HEK293T (cell line): ENCODE measurements at regions not wholly inside any gene's neighbourhood (a gene's known extent, or its start where the extent isn't known, plus 50 kb on each side); places are given as distances from the start of the nearest gene placed in this dataset.
"Not testable (repeated sequence)": the region's sequence is repeated elsewhere in the genome, so short reads cannot be mapped to it uniquely, and the experiment has no call there.

Experiments used
- CTCF ChIA-PET: fragments of 350-600 bp; formaldehyde crosslinking; extraction: SDS; loops from one replicate; lab custom pipeline; 2021; ENCODE audit warnings: antibody characterized with exemption, inconsistent platforms; lab: Yijun Ruan, JAX
- POLR2A ChIA-PET: fragments of 350-600 bp; formaldehyde crosslinking; extraction: SDS; loops from one replicate; lab custom pipeline; 2020; ENCODE audit warnings: antibody characterized with exemption, inconsistent platforms; lab: Yijun Ruan, JAX
- DNase-seq: peaks from one replicate; pipeline ENCODE4 v3.0.0; 2012; ENCODE audit warnings: mixed read lengths; ENCODE audit errors: extremely low spot score
- ARNT ChIP-seq: fragments of 450-650 bp; IDR thresholded peaks from 2 replicates; pipeline ENCODE4 v1.6.1; 2017; ENCODE audit warnings: mild to moderate bottlenecking
- BHLHE40 ChIP-seq: fragments of 450-650 bp; IDR thresholded peaks from 2 replicates; pipeline ENCODE4 v1.6.1; 2016; ENCODE audit warnings: mild to moderate bottlenecking, moderate library complexity, borderline replicate concordance
- CTBP1 ChIP-seq: fragments of 450-650 bp; IDR thresholded peaks from 2 replicates; pipeline ENCODE4 v1.6.1; 2016; ENCODE audit warnings: borderline replicate concordance
- ELF4 ChIP-seq: fragments of 450-650 bp; IDR thresholded peaks from 2 replicates; pipeline ENCODE4 v1.6.1; 2017; ENCODE audit warnings: antibody characterized with exemption
- FOXA1 ChIP-seq: fragments of 450-650 bp; IDR thresholded peaks from 2 replicates; pipeline ENCODE4 v1.6.1; 2016; ENCODE audit warnings: mild to moderate bottlenecking
- FOXK2 ChIP-seq: fragments of 450-650 bp; IDR thresholded peaks from 2 replicates; pipeline ENCODE4 v1.6.1; 2016; ENCODE audit warnings: mild to moderate bottlenecking
- FOXM1 ChIP-seq: fragments of 450-650 bp; IDR thresholded peaks from 2 replicates; pipeline ENCODE4 v1.6.1; 2017; ENCODE audit warnings: mild to moderate bottlenecking, borderline replicate concordance
- HDGF ChIP-seq: fragments of 450-650 bp; IDR thresholded peaks from 2 replicates; pipeline ENCODE4 v1.6.1; 2017; ENCODE audit warnings: antibody characterized with exemption, borderline replicate concordance
- L3MBTL2 ChIP-seq: fragments of 450-650 bp; conservative IDR thresholded peaks from 2 replicates; pipeline ENCODE4 v1.6.1; 2016; ENCODE audit warnings: mild to moderate bottlenecking
- LEF1 ChIP-seq: fragments of 450-650 bp; IDR thresholded peaks from 2 replicates; pipeline ENCODE4 v1.6.1; 2017; ENCODE audit warnings: mild to moderate bottlenecking, borderline replicate concordance
- NFRKB ChIP-seq: fragments of 450-650 bp; IDR thresholded peaks from 2 replicates; pipeline ENCODE4 v1.6.1; 2016; ENCODE audit warnings: mild to moderate bottlenecking, moderate library complexity
- SP1 ChIP-seq: fragments of 450-650 bp; IDR thresholded peaks from 2 replicates; pipeline ENCODE4 v1.6.1; 2017
- SUZ12 ChIP-seq: fragments of 450-650 bp; IDR thresholded peaks from 2 replicates; pipeline ENCODE4 v1.6.1; 2016; ENCODE audit warnings: mild to moderate bottlenecking
- TARDBP ChIP-seq: fragments of 450-650 bp; IDR thresholded peaks from 2 replicates; pipeline ENCODE4 v1.6.1; 2016
- ZNF384 ChIP-seq: fragments of 450-650 bp; IDR thresholded peaks from 2 replicates; pipeline ENCODE4 v1.6.1; 2016
- TF ChIP-seq, protein P1 (sequence below): fragments of 450-650 bp; IDR thresholded peaks from 2 replicates; pipeline ENCODE4 v1.6.1; 2016

GRCh38 chr3:164723396-164723795 lies 354.9 kb downstream of the SI start:
- DNase-seq, result no peak
- CTCF ChIA-PET, result no interaction called here

GRCh38 chr3:164702808-164703207 lies 375.5 kb downstream of the SI start:
- DNase-seq, result not testable (repeated sequence)

More at GRCh38 chr3:164723396-164723795, 354.9 kb downstream of the SI start:
- POLR2A ChIA-PET, result no interaction called here
- no peak for TF ChIP-seq L3MBTL2
- no peak for TF ChIP-seq HDGF
- no peak for TF ChIP-seq NFRKB
- no peak for TF ChIP-seq SP1
- TF ChIP-seq BHLHE40, result no peak
- TF ChIP-seq ELF4, result no peak
- TF ChIP-seq SUZ12, result no peak
- TF ChIP-seq, protein P1, sequence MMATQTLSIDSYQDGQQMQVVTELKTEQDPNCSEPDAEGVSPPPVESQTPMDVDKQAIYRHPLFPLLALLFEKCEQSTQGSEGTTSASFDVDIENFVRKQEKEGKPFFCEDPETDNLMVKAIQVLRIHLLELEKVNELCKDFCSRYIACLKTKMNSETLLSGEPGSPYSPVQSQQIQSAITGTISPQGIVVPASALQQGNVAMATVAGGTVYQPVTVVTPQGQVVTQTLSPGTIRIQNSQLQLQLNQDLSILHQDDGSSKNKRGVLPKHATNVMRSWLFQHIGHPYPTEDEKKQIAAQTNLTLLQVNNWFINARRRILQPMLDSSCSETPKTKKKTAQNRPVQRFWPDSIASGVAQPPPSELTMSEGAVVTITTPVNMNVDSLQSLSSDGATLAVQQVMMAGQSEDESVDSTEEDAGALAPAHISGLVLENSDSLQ, result no peak
- TF ChIP-seq TARDBP, result no peak
- no peak for TF ChIP-seq FOXM1
- no peak for TF ChIP-seq ARNT
- no peak for TF ChIP-seq FOXA1

GRCh38 chr3:164687902-164688301 lies 390.4 kb downstream of the SI start:
- DNase-seq, result no peak
- ChIA-PET POLR2A (no interaction called here), CTCF (no interaction called here)
- TF ChIP-seq CTBP1 (no peak), FOXM1 (no peak), SUZ12 (no peak), L3MBTL2 (no peak), NFRKB (no peak), HDGF (no peak), ELF4 (no peak), SP1 (no peak), ARNT (no peak), FOXK2 (no peak), TARDBP (no peak), FOXA1 (no peak), ZNF384 (no peak), BHLHE40 (no peak), LEF1 (no peak)

More at GRCh38 chr3:164702808-164703207, 375.5 kb downstream of the SI start:
- CTCF ChIA-PET, POLR2A ChIA-PET: not testable (repeated sequence)

GRCh38 chr3:164687211-164687610 lies 391.1 kb downstream of the SI start:
- CTCF ChIA-PET, result no interaction called here
- POLR2A ChIA-PET, result no interaction called here
- TF ChIP-seq NFRKB, result no peak
- TF ChIP-seq, protein P1, result no peak
- TF ChIP-seq ARNT, result no peak
- TF ChIP-seq ELF4, result no peak
- no peak for TF ChIP-seq L3MBTL2
- TF ChIP-seq FOXK2, result no peak
- TF ChIP-seq CTBP1, result no peak
- DNase-seq, result no peak

DNA sequence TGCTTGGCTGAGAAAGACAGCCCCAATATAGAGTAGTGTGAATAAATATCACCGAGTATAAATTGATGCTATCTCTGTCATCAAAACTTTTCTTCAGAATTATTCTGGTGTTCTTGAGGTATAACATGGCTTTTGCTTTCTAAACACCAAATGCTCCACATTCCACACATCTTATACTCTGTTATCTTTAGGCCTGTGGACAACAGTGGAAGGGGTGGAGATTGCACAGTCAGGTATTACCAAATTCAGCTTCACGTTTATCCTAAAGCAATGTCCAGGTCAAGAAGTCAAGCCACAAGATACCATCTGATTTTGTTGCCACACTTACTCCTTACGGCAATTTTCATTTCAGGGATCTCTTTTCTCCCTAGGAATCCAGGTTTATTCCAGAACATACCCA lies 394.8 kb downstream of the SI start:
- DNase-seq, result no peak
- POLR2A ChIA-PET, result no interaction called here
- CTCF ChIA-PET, result no interaction called here
- TF ChIP-seq L3MBTL2 (no peak), TARDBP (no peak), ELF4 (no peak), SUZ12 (no peak), HDGF (no peak), FOXK2 (no peak), ARNT (no peak), SP1 (no peak), FOXA1 (no peak), CTBP1 (no peak), BHLHE40 (no peak), ZNF384 (no peak), FOXM1 (no peak)
- TF ChIP-seq, protein P1, result no peak

- ChIA-PET CTCF (no interaction called here), POLR2A (no interaction called here)
- DNase-seq, result no peak
- no peak for TF ChIP-seq BHLHE40
- no peak for TF ChIP-seq HDGF
- no peak for TF ChIP-seq CTBP1
- no peak for TF ChIP-seq SUZ12
- no peak for TF ChIP-seq TARDBP
- TF ChIP-seq ELF4, result no peak
- no peak for TF ChIP-seq FOXK2
- no peak for TF ChIP-seq ZNF384
- no peak for TF ChIP-seq NFRKB
- TF ChIP-seq, protein P1, result no peak
- TF ChIP-seq SP1, result no peak
- TF ChIP-seq FOXA1, result no peak
- TF ChIP-seq ARNT, result no peak
- no peak for TF ChIP-seq FOXM1
Measured at GRCh38 chr3:164679245-164679644, 399.1 kb downstream of the SI start.
